ENCODE measurements at regions not wholly inside any gene's neighbourhood (a gene's known extent, or its start where the extent isn't known, plus 50 kb on each side); places are given as distances from the start of the nearest gene placed in this dataset.
"Not testable (repeated sequence)": the region's sequence is repeated elsewhere in the genome, so short reads cannot be mapped to it uniquely, and the experiment has no call there.

DNA sequence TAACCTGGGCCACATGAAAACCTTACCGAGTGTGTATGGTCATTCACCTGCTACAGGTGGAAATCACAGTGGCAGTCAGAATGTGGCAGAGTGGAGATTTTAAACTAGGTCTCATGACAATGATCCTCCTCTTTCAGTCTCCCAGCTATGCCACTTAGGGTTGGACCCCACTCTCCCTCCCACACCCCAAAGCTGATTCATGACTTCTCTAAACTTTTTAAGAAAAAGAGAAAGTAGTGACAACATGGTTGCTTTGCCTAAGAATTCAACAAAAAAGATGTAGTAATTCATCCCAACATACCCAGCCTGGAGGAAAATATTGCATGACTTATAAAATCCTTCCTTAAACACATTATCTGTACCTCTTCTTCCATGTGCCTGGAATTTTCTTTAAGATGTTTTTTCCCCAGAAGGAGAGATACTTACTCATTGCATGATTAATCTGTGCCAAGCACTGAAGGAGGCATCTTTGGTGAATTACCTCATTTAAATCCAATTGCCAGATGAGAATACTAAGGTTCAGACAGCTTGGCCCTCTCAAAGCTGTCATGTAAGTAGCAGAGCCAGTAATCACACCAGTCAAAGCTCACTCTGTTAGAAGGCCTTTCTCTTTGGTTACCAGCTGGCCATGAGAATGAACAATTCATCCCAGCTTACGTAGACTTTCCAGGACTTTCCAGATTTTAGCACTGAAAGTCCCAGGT is 119.9 kb downstream of the COPRS start:
- TF ChIP-seq, protein P1, sequence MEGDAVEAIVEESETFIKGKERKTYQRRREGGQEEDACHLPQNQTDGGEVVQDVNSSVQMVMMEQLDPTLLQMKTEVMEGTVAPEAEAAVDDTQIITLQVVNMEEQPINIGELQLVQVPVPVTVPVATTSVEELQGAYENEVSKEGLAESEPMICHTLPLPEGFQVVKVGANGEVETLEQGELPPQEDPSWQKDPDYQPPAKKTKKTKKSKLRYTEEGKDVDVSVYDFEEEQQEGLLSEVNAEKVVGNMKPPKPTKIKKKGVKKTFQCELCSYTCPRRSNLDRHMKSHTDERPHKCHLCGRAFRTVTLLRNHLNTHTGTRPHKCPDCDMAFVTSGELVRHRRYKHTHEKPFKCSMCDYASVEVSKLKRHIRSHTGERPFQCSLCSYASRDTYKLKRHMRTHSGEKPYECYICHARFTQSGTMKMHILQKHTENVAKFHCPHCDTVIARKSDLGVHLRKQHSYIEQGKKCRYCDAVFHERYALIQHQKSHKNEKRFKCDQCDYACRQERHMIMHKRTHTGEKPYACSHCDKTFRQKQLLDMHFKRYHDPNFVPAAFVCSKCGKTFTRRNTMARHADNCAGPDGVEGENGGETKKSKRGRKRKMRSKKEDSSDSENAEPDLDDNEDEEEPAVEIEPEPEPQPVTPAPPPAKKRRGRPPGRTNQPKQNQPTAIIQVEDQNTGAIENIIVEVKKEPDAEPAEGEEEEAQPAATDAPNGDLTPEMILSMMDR (conservative IDR thresholded peaks at IDR 0.05): no peak
- no peak overlapping the region for H3K4me3 Mint-ChIP-seq
- peaks cover 4% of the 10 kb centered on the region for H3K27me3 Mint-ChIP-seq (ENCODE audit: low read depth)
- H3K4me1 Mint-ChIP-seq: peaks cover 10% of the 10 kb centered on the region
- no peaks in the 10 kb centered on the region for H3K9me3 Mint-ChIP-seq
- no peak overlapping the region for H3K27ac Mint-ChIP-seq (ENCODE audit: unreplicated experiment)
- DNase-seq (ENCODE audit: low read depth, low spot score): no peak
- no peaks in the 10 kb centered on the region for H3K36me3 Mint-ChIP-seq (ENCODE audit: low read depth)

GRCh38 chr17:31738488-31738887 is 120.6 kb downstream of the COPRS start:
- H3K36me3 Mint-ChIP-seq (ENCODE audit: low read depth): no peaks in the 10 kb centered on the region
- no peak overlapping the region for H3K27ac Mint-ChIP-seq (ENCODE audit: unreplicated experiment)
- peaks cover 4% of the 10 kb centered on the region for H3K27me3 Mint-ChIP-seq (ENCODE audit: low read depth)
- no peaks in the 10 kb centered on the region for H3K9me3 Mint-ChIP-seq
- H3K4me3 Mint-ChIP-seq: no peak overlapping the region
- peaks cover 5% of the 10 kb centered on the region for H3K4me1 Mint-ChIP-seq
- no peak for DNase-seq (ENCODE audit: low read depth, low spot score)
- TF ChIP-seq, protein P1 (conservative IDR thresholded peaks at IDR 0.05): no peak

DNA sequence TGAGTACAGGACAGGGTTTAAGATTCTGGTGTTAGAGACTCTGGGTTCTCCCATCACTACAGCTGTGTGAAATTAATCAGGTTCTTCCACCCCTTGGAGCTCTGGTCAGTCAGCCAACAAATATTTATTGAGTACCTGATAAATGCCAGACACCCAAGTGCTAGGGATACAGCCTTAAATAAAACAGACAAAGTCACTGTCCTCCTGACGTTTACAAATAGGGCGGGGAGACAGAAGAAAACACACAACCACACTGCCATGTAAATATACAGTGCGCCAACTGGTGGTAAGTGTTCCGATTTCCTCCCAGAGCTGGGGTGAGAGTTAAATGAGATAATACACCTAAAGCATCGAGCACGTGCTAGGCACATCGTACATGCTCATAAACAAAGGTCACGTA is 121.0 kb downstream of the COPRS start:
- H3K4me1 Mint-ChIP-seq: peaks cover 1% of the 10 kb centered on the region
- H3K27ac Mint-ChIP-seq (ENCODE audit: unreplicated experiment): no peak overlapping the region
- H3K9me3 Mint-ChIP-seq: no peaks in the 10 kb centered on the region
- DNase-seq (ENCODE audit: low read depth, low spot score): no peak
- no peak overlapping the region for H3K4me3 Mint-ChIP-seq
- H3K27me3 Mint-ChIP-seq (ENCODE audit: low read depth): peaks cover 4% of the 10 kb centered on the region
- no peaks in the 10 kb centered on the region for H3K36me3 Mint-ChIP-seq (ENCODE audit: low read depth)
- TF ChIP-seq, protein P1 (conservative IDR thresholded peaks at IDR 0.05): no peak

DNA sequence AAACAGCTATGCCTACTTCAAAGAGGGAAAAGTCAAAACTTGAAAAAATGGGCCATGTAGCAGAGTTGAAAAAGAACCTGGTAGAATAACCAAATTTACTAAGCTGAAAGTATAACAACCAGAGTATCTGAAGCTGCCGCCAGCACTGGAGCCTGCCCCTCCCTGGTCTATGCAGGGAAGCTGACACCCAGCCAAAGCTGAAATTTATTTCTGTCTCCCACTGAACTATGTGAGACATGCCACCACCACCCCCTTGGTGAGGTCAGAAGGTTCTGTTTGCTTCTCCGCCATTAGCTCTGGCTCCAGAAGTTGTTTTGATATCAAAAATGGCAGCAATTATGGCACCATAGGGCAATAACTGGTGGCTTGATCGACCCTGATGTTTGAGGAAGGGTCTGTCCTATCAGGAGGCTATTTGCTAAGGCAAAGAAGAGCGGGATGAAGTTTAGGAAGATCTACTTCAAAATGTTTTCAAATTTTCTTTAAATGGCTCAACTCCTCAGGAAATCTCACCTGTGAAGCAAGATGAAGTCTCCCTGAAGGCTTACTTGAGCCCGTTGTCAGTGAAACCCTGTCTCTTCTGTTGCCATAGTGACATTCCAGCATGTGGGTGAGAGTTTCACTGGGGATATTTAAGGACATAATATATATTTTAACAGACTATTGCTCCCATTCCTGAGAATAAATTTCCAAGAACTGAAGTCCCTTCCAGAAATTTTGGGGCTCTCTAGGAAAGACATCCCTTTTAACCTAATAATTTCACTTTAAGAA is 122.0 kb downstream of the COPRS start:
- no peak overlapping the region for H3K27ac Mint-ChIP-seq (ENCODE audit: unreplicated experiment)
- H3K36me3 Mint-ChIP-seq (ENCODE audit: low read depth): no peaks in the 10 kb centered on the region
- peaks cover 4% of the 10 kb centered on the region for H3K27me3 Mint-ChIP-seq (ENCODE audit: low read depth)
- DNase-seq (ENCODE audit: low read depth, low spot score): no peak
- no peaks in the 10 kb centered on the region for H3K4me1 Mint-ChIP-seq
- no peaks in the 10 kb centered on the region for H3K9me3 Mint-ChIP-seq
- H3K4me3 Mint-ChIP-seq: no peak overlapping the region
- TF ChIP-seq, protein P1 (conservative IDR thresholded peaks at IDR 0.05): no peak

- no peaks in the 10 kb centered on the region for H3K27me3 Mint-ChIP-seq (ENCODE audit: low read depth)
- TF ChIP-seq, protein P1 (conservative IDR thresholded peaks at IDR 0.05): no peak
- DNase-seq (ENCODE audit: low read depth, low spot score): no peak
- H3K4me3 Mint-ChIP-seq: no peak overlapping the region
- H3K4me1 Mint-ChIP-seq: no peaks in the 10 kb centered on the region
- no peaks in the 10 kb centered on the region for H3K9me3 Mint-ChIP-seq
- H3K36me3 Mint-ChIP-seq (ENCODE audit: low read depth): no peaks in the 10 kb centered on the region
- no peak overlapping the region for H3K27ac Mint-ChIP-seq (ENCODE audit: unreplicated experiment)
Observed at GRCh38 chr17:31733326-31733725, 125.7 kb downstream of the COPRS start.

GRCh38 chr17:31731585-31732154 is 127.4 kb downstream of the COPRS start:
- not testable (repeated sequence) for H3K27ac Mint-ChIP-seq (ENCODE audit: unreplicated experiment); H3K4me3 Mint-ChIP-seq; DNase-seq (ENCODE audit: low read depth, low spot score); H3K9me3 Mint-ChIP-seq; H3K36me3 Mint-ChIP-seq (ENCODE audit: low read depth); H3K27me3 Mint-ChIP-seq (ENCODE audit: low read depth); H3K4me1 Mint-ChIP-seq
